ENCODE measurements at regions not wholly inside any gene's neighbourhood (a gene's known extent, or its start where the extent isn't known, plus 50 kb on each side); places are given as distances from the start of the nearest gene placed in this dataset.
A peak's percentile ranks its signal among the peaks of the same experiment; 100 is the strongest.
"Not testable (repeated sequence)": the region's sequence is repeated elsewhere in the genome, so short reads cannot be mapped to it uniquely, and the experiment has no call there.

DNA sequence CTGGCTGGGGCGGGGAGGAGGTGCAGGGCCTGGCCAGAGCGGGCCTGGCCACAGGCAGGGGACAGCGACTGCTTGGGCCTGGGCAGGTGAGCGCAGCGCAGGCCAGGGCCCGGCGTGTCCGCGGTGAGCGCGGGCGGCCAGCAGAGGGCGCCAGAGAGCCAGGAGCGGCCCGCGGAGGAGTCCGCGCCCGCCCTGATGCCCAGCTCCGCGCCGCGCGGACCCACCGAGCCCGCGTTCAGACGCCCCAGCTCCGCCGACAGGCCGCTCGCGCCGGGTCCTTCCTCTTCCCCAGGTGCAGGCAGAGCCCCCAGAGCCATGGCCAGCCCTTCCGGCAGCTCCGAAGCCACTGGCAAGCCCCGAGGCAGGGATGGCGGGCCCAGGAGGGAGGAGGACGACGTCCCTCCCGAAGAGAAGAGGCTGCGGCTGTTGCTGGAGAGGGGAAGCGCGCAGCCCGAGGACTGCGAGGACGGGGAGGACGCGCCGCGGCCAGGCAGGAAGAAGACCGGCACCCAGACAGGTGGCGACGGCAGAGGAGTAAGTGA, 171.1 kb upstream of the OSBPL11 start:
- TF ChIP-seq, protein P1, sequence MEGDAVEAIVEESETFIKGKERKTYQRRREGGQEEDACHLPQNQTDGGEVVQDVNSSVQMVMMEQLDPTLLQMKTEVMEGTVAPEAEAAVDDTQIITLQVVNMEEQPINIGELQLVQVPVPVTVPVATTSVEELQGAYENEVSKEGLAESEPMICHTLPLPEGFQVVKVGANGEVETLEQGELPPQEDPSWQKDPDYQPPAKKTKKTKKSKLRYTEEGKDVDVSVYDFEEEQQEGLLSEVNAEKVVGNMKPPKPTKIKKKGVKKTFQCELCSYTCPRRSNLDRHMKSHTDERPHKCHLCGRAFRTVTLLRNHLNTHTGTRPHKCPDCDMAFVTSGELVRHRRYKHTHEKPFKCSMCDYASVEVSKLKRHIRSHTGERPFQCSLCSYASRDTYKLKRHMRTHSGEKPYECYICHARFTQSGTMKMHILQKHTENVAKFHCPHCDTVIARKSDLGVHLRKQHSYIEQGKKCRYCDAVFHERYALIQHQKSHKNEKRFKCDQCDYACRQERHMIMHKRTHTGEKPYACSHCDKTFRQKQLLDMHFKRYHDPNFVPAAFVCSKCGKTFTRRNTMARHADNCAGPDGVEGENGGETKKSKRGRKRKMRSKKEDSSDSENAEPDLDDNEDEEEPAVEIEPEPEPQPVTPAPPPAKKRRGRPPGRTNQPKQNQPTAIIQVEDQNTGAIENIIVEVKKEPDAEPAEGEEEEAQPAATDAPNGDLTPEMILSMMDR (IDR thresholded peaks at IDR 0.05), result peak; percentile 29 to 90 (median 72)
- not testable (repeated sequence) for TF ChIP-seq POLR2A, POLR2AphosphoS5, EP300 (IDR thresholded peaks at IDR 0.05)

Measured in gastroesophageal sphincter (tissue), 3 donors.